ENCODE measurements at regions not wholly inside any gene's neighbourhood (a gene's known extent, or its start where the extent isn't known, plus 50 kb on each side); places are given as distances from the start of the nearest gene placed in this dataset.

DNA sequence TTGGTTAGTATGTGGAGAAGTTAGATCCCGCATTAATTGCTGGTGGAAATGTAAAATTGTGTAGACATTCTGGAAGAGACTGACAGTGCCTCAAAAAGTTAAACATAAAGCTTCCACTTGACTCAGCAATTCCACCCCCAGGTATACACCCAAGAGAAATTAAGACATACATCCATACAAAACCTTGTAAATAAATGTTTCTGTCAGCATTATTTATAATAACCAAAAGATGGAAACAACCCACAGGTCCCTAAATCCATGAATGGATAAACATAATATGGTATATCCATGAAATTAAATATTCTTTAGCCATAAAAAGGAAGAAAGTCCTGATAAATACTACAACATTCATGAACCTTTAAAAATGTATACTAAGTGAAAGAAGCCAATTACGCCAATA lies 817.4 kb downstream of the NTRK3 start:
- Histone ChIP-seq H3K9me3 (ENCODE audit: control insufficient read depth, insufficient read depth, low read depth, low read length) (no peaks in the 10 kb centered on the region), H2AFZ (ENCODE audit: low read length) (no peak overlapping the region), H3K9ac (ENCODE audit: insufficient read depth, low read length) (no peak overlapping the region), H3K27ac (ENCODE audit: insufficient read depth, low read length) (no peak overlapping the region), H4K20me1 (ENCODE audit: control insufficient read depth, extremely low read depth, insufficient read depth, low read length) (no peaks in the 10 kb centered on the region), H3K4me1 (ENCODE audit: control insufficient read depth, extremely low read depth, insufficient read depth, low read length) (no peaks in the 10 kb centered on the region), H3K79me2 (ENCODE audit: control insufficient read depth, insufficient read depth, low read length) (no peaks in the 10 kb centered on the region), H3K4me2 (ENCODE audit: extremely low read depth, insufficient read depth, low read length) (no peak overlapping the region), H3K4me3 (replicated peaks in 1 of 4; ENCODE audit: control extremely low read depth in 1 of 4, insufficient read depth in 1 of 4, low read depth in 3 of 4, low read length in 4 of 4) (no peak overlapping the region), H3K27me3 (ENCODE audit: control insufficient read depth, insufficient read depth, low read length) (no peaks in the 10 kb centered on the region), H3K36me3 (ENCODE audit: control insufficient read depth, insufficient read depth, low read length) (no peaks in the 10 kb centered on the region)
- no peak for DNase-seq (ENCODE audit: low read depth in 2 of 2)
- TF ChIP-seq, protein P1, sequence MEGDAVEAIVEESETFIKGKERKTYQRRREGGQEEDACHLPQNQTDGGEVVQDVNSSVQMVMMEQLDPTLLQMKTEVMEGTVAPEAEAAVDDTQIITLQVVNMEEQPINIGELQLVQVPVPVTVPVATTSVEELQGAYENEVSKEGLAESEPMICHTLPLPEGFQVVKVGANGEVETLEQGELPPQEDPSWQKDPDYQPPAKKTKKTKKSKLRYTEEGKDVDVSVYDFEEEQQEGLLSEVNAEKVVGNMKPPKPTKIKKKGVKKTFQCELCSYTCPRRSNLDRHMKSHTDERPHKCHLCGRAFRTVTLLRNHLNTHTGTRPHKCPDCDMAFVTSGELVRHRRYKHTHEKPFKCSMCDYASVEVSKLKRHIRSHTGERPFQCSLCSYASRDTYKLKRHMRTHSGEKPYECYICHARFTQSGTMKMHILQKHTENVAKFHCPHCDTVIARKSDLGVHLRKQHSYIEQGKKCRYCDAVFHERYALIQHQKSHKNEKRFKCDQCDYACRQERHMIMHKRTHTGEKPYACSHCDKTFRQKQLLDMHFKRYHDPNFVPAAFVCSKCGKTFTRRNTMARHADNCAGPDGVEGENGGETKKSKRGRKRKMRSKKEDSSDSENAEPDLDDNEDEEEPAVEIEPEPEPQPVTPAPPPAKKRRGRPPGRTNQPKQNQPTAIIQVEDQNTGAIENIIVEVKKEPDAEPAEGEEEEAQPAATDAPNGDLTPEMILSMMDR (conservative IDR thresholded peaks at IDR 0.05 in 1 of 2, IDR thresholded peaks at IDR 0.05 in 1 of 2; ENCODE audit: low read depth in 1 of 2, low read length in 2 of 2) = no peak
- no peak for TF ChIP-seq EZH2 (IDR thresholded peaks at IDR 0.05; ENCODE audit: low read length, missing control alignments)

DNA sequence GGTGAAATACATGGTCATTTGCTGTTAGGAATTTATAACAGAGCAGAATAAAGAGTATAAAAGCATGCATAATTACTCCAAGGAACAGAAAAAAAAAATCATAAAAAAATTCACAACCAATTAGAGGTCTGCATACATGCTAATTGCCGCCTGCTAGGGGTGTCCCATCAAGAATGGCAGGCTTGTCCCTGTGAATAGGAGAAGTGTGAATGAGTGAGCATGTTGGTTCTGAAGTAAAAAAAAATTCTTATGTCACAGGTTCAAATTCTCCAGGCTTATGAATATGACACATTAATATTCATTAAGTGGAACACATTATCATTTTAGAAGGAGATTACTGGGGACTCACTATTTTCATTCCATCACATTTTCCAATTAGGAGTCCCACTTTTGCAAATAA lies 822.7 kb downstream of the NTRK3 start:
- Histone ChIP-seq H3K36me3 (ENCODE audit: control insufficient read depth, insufficient read depth, low read length) (no peaks in the 10 kb centered on the region), H3K27ac (ENCODE audit: insufficient read depth, low read length) (no peak overlapping the region)

DNA sequence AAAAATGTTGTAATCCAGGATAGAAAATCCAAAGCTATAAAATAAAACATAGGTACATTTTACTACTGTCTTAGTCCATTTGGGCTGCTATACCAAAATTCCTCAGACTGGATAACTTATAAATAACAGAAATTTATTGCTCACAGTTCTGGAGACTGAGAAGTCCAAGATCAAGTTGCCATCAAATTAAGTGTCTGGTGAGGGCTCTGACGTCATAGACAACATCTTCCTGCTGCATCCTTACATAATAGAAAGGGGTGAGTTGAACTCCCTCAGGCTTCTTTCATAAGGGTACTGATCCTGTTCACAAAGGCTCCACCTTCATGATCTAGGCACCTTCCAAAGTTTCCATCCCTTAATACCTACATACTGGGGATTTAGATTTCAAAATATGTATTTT lies 826.8 kb downstream of the NTRK3 start:
- no peak overlapping the region for H2AFZ ChIP-seq (ENCODE audit: low read length)
- DNase-seq (ENCODE audit: low read depth in 2 of 2) = no peak
- H3K36me3 ChIP-seq (ENCODE audit: control insufficient read depth, insufficient read depth, low read length) = no peaks in the 10 kb centered on the region
- no peak overlapping the region for H3K9ac ChIP-seq (ENCODE audit: insufficient read depth, low read length)
- TF ChIP-seq EZH2 (IDR thresholded peaks at IDR 0.05; ENCODE audit: low read length, missing control alignments) = no peak
- TF ChIP-seq, protein P1 (conservative IDR thresholded peaks at IDR 0.05 in 1 of 2, IDR thresholded peaks at IDR 0.05 in 1 of 2; ENCODE audit: low read depth in 1 of 2, low read length in 2 of 2) = no peak
- H3K4me3 ChIP-seq (replicated peaks in 1 of 4; ENCODE audit: control extremely low read depth in 1 of 4, insufficient read depth in 1 of 4, low read depth in 3 of 4, low read length in 4 of 4) = no peak overlapping the region
- H4K20me1 ChIP-seq (ENCODE audit: control insufficient read depth, extremely low read depth, insufficient read depth, low read length) = no peaks in the 10 kb centered on the region
- H3K79me2 ChIP-seq (ENCODE audit: control insufficient read depth, insufficient read depth, low read length) = no peaks in the 10 kb centered on the region
- H3K27me3 ChIP-seq (ENCODE audit: control insufficient read depth, insufficient read depth, low read length) = no peaks in the 10 kb centered on the region
- H3K4me1 ChIP-seq (ENCODE audit: control insufficient read depth, extremely low read depth, insufficient read depth, low read length) = no peaks in the 10 kb centered on the region
- H3K4me2 ChIP-seq (ENCODE audit: extremely low read depth, insufficient read depth, low read length) = no peak overlapping the region
- H3K27ac ChIP-seq (ENCODE audit: insufficient read depth, low read length) = no peak overlapping the region
- no peaks in the 10 kb centered on the region for H3K9me3 ChIP-seq (ENCODE audit: control insufficient read depth, insufficient read depth, low read depth, low read length)

More for the DNA sequence above, 822.7 kb downstream of the NTRK3 start:
- TF ChIP-seq EZH2 (IDR thresholded peaks at IDR 0.05; ENCODE audit: low read length, missing control alignments) = no peak
- TF ChIP-seq, protein P1 (conservative IDR thresholded peaks at IDR 0.05 in 1 of 2, IDR thresholded peaks at IDR 0.05 in 1 of 2; ENCODE audit: low read depth in 1 of 2, low read length in 2 of 2) = no peak
- Histone ChIP-seq H3K4me1 (ENCODE audit: control insufficient read depth, extremely low read depth, insufficient read depth, low read length) (no peaks in the 10 kb centered on the region), H2AFZ (ENCODE audit: low read length) (no peak overlapping the region), H3K79me2 (ENCODE audit: control insufficient read depth, insufficient read depth, low read length) (no peaks in the 10 kb centered on the region), H3K9me3 (ENCODE audit: control insufficient read depth, insufficient read depth, low read depth, low read length) (no peaks in the 10 kb centered on the region), H3K4me3 (replicated peaks in 1 of 4; ENCODE audit: control extremely low read depth in 1 of 4, insufficient read depth in 1 of 4, low read depth in 3 of 4, low read length in 4 of 4) (no peak overlapping the region), H3K4me2 (ENCODE audit: extremely low read depth, insufficient read depth, low read length) (no peak overlapping the region), H4K20me1 (ENCODE audit: control insufficient read depth, extremely low read depth, insufficient read depth, low read length) (no peaks in the 10 kb centered on the region), H3K9ac (ENCODE audit: insufficient read depth, low read length) (no peak overlapping the region), H3K27me3 (ENCODE audit: control insufficient read depth, insufficient read depth, low read length) (no peaks in the 10 kb centered on the region)
- no peak for DNase-seq (ENCODE audit: low read depth in 2 of 2)
